Keratinocyte (primary cell): ENCODE measurements at regions not wholly inside any gene's neighbourhood (a gene's known extent, or its start where the extent isn't known, plus 50 kb on each side); places are given as distances from the start of the nearest gene placed in this dataset.

Source experiments
- CTCF ChIP-seq, 3 experiments: IDR thresholded peaks in 1 of 3; conservative IDR thresholded peaks in 1 of 3; optimal IDR thresholded peaks in 1 of 3; 2 replicates in 2 of 3; 3 replicates in 1 of 3; pipeline versions ENCODE3 to v1.5.1; 2011; ENCODE audit warnings: low read length in 3 of 3, mild to moderate bottlenecking in 3 of 3, moderate library complexity in 2 of 3, control low read depth in 1 of 3, inconsistent platforms in 1 of 3; ENCODE audit not compliant: insufficient read depth in 2 of 3; ENCODE audit errors: extremely low read depth in 1 of 3
- EZH2 ChIP-seq: IDR thresholded peaks from one replicate; pipeline ENCODE4 v1.6.1; 2012; ENCODE audit warnings: inconsistent platforms, mild to moderate bottlenecking, low read length, moderate library complexity

DNA sequence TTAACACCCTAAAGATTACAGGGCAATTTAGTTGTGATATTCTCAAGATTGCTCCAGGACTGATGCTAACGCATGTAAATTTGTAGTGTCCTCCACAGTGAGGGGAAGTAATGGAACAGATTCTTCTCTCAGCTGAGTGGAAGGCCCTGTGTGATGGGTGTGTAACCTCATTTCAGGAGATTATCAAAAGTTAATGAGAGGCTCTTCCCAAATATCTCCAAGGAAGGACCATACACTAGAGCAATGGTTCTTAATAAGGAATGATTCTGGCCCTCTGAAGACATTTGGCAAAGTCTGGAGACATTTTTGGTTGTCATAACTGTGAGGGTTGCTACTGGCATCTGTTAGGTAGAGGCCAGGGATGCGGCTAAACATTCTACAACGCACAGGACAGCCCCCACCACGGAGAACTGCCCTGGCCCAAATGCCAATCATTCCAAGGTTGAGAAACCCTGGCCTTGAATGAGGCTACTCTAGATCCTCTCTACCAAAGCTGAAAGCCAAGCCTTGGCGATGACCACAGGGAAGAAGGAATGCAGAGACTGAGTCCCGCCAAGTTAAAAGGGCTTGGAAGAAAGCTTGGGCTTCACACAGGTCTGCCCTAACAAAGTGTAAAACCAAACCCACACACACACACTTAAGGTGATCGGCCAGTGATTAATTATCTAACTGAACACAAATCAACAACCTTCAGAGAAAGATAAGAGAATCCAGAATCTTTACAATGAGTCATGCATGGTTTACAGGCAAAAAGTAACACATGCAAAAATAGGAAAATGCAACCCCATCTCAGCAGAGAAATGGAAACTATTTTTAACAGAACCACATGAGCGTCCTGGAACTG lies 135.8 kb downstream of the SYF2 start:
- TF ChIP-seq CTCF (optimal IDR thresholded peaks at IDR 0.05 in 1 of 3, IDR thresholded peaks at IDR 0.05 in 1 of 3, conservative IDR thresholded peaks at IDR 0.05 in 1 of 3; ENCODE audit: extremely low read depth in 1 of 3, insufficient read depth in 2 of 3, low read length in 3 of 3): no peak
- no peak for TF ChIP-seq EZH2
